ENCODE measurements at regions not wholly inside any gene's neighbourhood (a gene's known extent, or its start where the extent isn't known, plus 50 kb on each side); places are given as distances from the start of the nearest gene placed in this dataset.

DNA sequence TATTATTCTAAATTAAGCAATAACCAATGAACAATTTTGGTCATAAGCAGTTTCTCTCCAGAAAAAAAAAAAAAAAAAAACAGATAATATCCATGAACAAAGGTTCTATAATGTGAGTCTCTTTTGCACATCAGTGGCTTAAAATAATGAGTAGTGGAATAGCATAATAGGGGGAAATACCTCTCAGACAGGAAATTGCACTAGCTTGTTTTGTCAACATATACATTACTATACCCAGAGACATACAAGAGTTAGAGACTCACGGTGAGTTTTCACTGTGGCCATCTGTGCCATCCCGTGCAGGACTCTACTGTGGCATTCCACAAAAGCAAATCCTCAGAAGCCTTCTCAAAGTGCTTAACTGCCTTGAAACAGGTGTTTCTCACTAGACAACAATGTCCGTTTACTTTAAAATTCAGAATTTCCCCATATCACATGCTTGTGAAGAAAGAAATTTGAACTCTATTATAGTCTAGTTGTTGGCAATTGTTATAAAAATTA lies 697.9 kb downstream of the USP25 start:
- DNase-seq, result no peak
- Histone ChIP-seq H3K27ac (no peak overlapping the region), H3K36me3 (no peaks in the 10 kb centered on the region), H3K4me3 (ENCODE audit: low read depth, low read length) (no peak overlapping the region), H3K9me3 (ENCODE audit: severe bottlenecking) (no peaks in the 10 kb centered on the region), H3K27me3 (ENCODE audit: insufficient read depth, low read depth, severe bottlenecking) (peaks cover 7% of the 10 kb centered on the region)
- TF ChIP-seq, protein P1, sequence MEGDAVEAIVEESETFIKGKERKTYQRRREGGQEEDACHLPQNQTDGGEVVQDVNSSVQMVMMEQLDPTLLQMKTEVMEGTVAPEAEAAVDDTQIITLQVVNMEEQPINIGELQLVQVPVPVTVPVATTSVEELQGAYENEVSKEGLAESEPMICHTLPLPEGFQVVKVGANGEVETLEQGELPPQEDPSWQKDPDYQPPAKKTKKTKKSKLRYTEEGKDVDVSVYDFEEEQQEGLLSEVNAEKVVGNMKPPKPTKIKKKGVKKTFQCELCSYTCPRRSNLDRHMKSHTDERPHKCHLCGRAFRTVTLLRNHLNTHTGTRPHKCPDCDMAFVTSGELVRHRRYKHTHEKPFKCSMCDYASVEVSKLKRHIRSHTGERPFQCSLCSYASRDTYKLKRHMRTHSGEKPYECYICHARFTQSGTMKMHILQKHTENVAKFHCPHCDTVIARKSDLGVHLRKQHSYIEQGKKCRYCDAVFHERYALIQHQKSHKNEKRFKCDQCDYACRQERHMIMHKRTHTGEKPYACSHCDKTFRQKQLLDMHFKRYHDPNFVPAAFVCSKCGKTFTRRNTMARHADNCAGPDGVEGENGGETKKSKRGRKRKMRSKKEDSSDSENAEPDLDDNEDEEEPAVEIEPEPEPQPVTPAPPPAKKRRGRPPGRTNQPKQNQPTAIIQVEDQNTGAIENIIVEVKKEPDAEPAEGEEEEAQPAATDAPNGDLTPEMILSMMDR (IDR thresholded peaks at IDR 0.05; ENCODE audit: low read depth, low read length), result no peak

DNA sequence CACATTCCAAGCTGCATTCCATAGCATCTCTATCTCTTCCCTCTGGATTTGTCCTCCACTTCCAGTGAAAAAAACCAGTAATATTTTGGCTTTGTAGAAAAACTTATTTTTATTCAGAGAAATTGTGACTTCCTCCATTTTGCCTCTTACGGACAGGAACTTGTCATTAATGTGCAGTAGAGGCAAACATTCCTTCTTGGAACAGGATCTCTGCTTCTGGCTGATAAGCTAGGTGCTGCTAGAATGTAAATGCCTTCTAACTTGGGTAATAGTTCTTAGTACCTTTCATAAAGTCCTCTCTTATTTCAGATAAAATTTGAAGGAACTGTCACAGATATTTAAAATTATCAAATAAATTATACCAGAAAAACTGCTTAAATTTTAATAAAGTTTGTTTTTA lies 707.8 kb downstream of the USP25 start:
- Histone ChIP-seq H3K9me3 (ENCODE audit: severe bottlenecking) (no peaks in the 10 kb centered on the region), H3K4me3 (ENCODE audit: low read depth, low read length) (no peak overlapping the region), H3K36me3 (no peaks in the 10 kb centered on the region), H3K27me3 (ENCODE audit: insufficient read depth, low read depth, severe bottlenecking) (peaks cover 9% of the 10 kb centered on the region), H3K27ac (no peak overlapping the region)
- TF ChIP-seq, protein P1 (IDR thresholded peaks at IDR 0.05; ENCODE audit: low read depth, low read length), result no peak
- DNase-seq, result no peak

DNA sequence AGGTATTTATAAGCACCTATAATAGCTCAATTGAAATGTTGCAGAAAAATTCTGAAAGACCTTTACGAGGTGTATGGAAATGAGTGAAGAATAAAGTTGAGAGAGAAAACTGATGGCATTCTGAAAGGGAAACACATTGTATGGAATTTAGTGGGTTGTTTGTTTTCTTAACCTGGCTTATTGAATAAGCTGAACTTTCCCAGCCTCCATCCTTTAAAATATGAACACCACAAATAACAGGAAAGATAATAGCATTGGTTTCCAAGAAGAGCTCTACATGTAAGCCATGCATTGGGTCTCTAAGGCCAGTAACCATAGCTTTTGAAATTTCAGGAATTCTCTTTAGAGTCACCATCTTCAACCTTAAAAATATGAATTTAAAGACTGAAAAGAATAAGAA lies 709.0 kb downstream of the USP25 start:
- DNase-seq, result no peak
- no peaks in the 10 kb centered on the region for H3K36me3 ChIP-seq
- H3K27me3 ChIP-seq (ENCODE audit: insufficient read depth, low read depth, severe bottlenecking), result peaks cover 9% of the 10 kb centered on the region
- H3K4me3 ChIP-seq (ENCODE audit: low read depth, low read length), result no peak overlapping the region
- no peak overlapping the region for H3K27ac ChIP-seq
- TF ChIP-seq, protein P1 (IDR thresholded peaks at IDR 0.05; ENCODE audit: low read depth, low read length), result no peak
- H3K9me3 ChIP-seq (ENCODE audit: severe bottlenecking), result no peaks in the 10 kb centered on the region

DNA sequence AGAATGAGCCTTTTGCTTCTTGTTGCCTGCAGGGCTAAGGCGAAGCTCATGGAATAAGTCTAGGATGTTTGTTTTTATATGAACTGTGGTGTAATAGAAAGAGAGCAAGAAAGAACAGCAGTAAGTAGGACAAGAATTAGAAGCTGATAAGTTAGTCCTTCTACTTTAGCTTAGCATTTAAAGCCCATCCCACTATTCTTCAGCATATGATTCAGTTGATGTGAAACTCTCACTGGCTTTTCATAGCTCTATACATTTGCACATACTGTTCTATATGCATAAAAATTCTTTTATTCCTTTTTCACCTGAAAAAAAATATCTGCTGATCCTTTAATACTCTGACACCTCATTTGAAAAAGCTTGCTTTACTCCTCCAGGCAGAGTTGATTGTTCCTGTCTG lies 712.0 kb downstream of the USP25 start:
- no peak for DNase-seq
- Histone ChIP-seq H3K27ac (no peak overlapping the region), H3K27me3 (ENCODE audit: insufficient read depth, low read depth, severe bottlenecking) (peaks cover 3% of the 10 kb centered on the region), H3K9me3 (ENCODE audit: severe bottlenecking) (no peaks in the 10 kb centered on the region), H3K4me3 (ENCODE audit: low read depth, low read length) (no peak overlapping the region), H3K36me3 (no peaks in the 10 kb centered on the region)
- TF ChIP-seq, protein P1 (IDR thresholded peaks at IDR 0.05; ENCODE audit: low read depth, low read length), result no peak

DNA sequence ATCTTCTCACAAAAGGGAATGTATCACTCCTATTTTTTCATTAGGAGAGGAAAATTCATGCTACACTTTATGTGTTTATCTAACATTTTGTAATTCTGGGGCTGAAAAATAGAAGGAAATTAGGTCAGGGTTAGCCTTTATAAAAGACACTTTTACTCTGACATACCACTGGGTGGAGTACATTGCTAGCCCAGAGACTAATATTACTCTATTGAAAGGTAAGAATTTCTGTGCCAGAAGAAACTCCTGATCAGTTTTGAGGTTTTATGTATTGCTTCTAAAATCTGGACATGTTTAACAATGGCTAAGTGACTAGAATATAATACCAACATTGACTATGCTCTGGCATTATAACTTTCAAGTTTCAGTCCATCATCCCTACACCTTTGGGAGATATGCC lies 724.6 kb downstream of the USP25 start:
- H3K36me3 ChIP-seq, result no peaks in the 10 kb centered on the region
- peaks cover 13% of the 10 kb centered on the region for H3K27me3 ChIP-seq (ENCODE audit: insufficient read depth, low read depth, severe bottlenecking)
- no peak overlapping the region for H3K4me3 ChIP-seq (ENCODE audit: low read depth, low read length)
- no peak overlapping the region for H3K27ac ChIP-seq
- H3K9me3 ChIP-seq (ENCODE audit: severe bottlenecking), result no peaks in the 10 kb centered on the region
- DNase-seq, result no peak
- TF ChIP-seq, protein P1 (IDR thresholded peaks at IDR 0.05; ENCODE audit: low read depth, low read length), result no peak

DNA sequence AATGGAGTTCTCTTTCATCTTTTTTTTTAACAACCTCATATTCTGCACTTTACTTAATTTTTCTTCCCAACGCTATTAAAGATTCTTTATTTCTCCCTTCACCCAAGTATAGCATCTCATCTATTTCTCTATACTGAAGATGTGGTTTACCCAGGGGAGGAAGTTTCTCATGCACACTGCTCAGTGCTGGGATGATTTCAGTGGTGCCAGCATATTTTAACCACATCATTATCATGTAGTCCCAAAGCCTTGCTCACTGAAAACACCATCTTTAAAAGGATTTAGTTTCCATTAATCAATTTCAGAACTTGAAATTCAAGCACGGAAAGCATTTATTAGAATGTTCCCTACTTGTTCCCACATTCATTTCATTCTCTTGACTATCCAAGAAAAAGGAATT lies 725.7 kb downstream of the USP25 start:
- Histone ChIP-seq H3K36me3 (no peaks in the 10 kb centered on the region), H3K4me3 (ENCODE audit: low read depth, low read length) (no peak overlapping the region), H3K27me3 (ENCODE audit: insufficient read depth, low read depth, severe bottlenecking) (peaks cover 13% of the 10 kb centered on the region), H3K27ac (no peak overlapping the region), H3K9me3 (ENCODE audit: severe bottlenecking) (no peaks in the 10 kb centered on the region)
- DNase-seq, result no peak
- TF ChIP-seq, protein P1 (IDR thresholded peaks at IDR 0.05; ENCODE audit: low read depth, low read length), result no peak
